Aorta (tissue), 5 donors: ENCODE measurements at regions not wholly inside any gene's neighbourhood (a gene's known extent, or its start where the extent isn't known, plus 50 kb on each side); places are given as distances from the start of the nearest gene placed in this dataset.

Experiments used
- ATAC-seq: fragments of 200-7000 bp; cut with Tn5 transposase; one replicate; pipeline ENCODE4 v1.9.1; 2022; ENCODE audit warnings: moderate library complexity; ENCODE audit not compliant: low FRiP score
- DNase-seq, 2 donors: peaks; one replicate each; pipeline ENCODE4 v3.0.0-alpha.2; 2020
- H3K27ac ChIP-seq, 2 donors: one replicate each; pipeline ENCODE4 v1.5.1; 2013; ENCODE audit warnings: low read length in 2 of 2, mild to moderate bottlenecking in 2 of 2, moderate library complexity in 2 of 2, control low read depth in 1 of 2, inconsistent platforms in 1 of 2, low read depth in 1 of 2
- H3K27me3 ChIP-seq, 2 donors: one replicate each; pipeline ENCODE4 v1.6.1; 2013; ENCODE audit warnings: control low read depth in 1 of 2, low read length in 1 of 2, mild to moderate bottlenecking in 1 of 2, moderate library complexity in 1 of 2; ENCODE audit not compliant: insufficient read depth in 2 of 2, control insufficient read depth in 1 of 2
- H3K36me3 ChIP-seq, 2 donors: one replicate each; pipeline ENCODE4 v1.6.1; 2013; ENCODE audit warnings: control low read depth in 1 of 2, low read length in 1 of 2, mild to moderate bottlenecking in 1 of 2; ENCODE audit not compliant: insufficient read depth in 2 of 2, control insufficient read depth in 1 of 2
- H3K4me1 ChIP-seq, 2 donors: one replicate each; pipeline ENCODE4 v1.6.1; 2013; ENCODE audit warnings: low read length in 2 of 2, control low read depth in 1 of 2, mild to moderate bottlenecking in 1 of 2, moderate library complexity in 1 of 2; ENCODE audit not compliant: insufficient read depth in 2 of 2, control insufficient read depth in 1 of 2
- H3K4me3 ChIP-seq, 2 donors: one replicate each; pipeline ENCODE4 v1.5.1; 2013; ENCODE audit warnings: low read length in 2 of 2, control low read depth in 1 of 2, mild to moderate bottlenecking in 1 of 2
- H3K9me3 ChIP-seq: one replicate; pipeline ENCODE4 v1.6.1; 2013; ENCODE audit warnings: mild to moderate bottlenecking, low read length; ENCODE audit not compliant: control insufficient read depth
- WGBS, 2 donors: extraction: QIAGEN DNeasy Blood & Tissue Kit; methylation state at CpG; one replicate each; pipeline ENCODE4 v1.1.7; 2013; 5-methylcytosine and 5-hydroxymethylcytosine counted together
- intact Hi-C, 2 donors: fragments of 100-400 bp; cut with DNase I; formaldehyde crosslinking; loops; one replicate each; pipeline versions ENCODE4 v1.14.2 to v1.15.0; 2022
- donor health status: healthy with polysubstance abuse.
- donor health status: Bipolar disorder and iron deficiency.
- donor health status: DM: no; HTN: no; CAD: no.
- donor health status: DM: no; HTN: no; CAD: no.
- donor health status: DM: yes; HTN: yes; CAD: no.

- DNase-seq: no peak
- Histone ChIP-seq H3K27me3 (no peaks in the 10 kb centered on the region), H3K27ac (no peak overlapping the region), H3K36me3 (no peaks in the 10 kb centered on the region), H3K4me1 (peaks cover 0 to 3% of the 10 kb centered on the region in 2 donors), H3K4me3 (no peak overlapping the region), H3K9me3 (no peaks in the 10 kb centered on the region)
- intact Hi-C loops: no loop called here
- no peak for ATAC-seq
Measured at GRCh38 chr1:47564570-47564969, 126.7 kb downstream of the FOXD2 start.

GRCh38 chr1:47565092-47565491, 127.2 kb downstream of the FOXD2 start:
- no peak overlapping the region for H3K4me3 ChIP-seq
- no peak for ATAC-seq
- no peak overlapping the region for H3K27ac ChIP-seq
- H3K36me3 ChIP-seq: no peaks in the 10 kb centered on the region
- intact Hi-C loops: loop anchor here in 1 of 2 donors (5.0 kb wide), 2 partner anchors 43 to 142 kb away; no protein-coding TSS in a partner anchor
- no peaks in the 10 kb centered on the region for H3K27me3 ChIP-seq
- no peak for DNase-seq
- H3K9me3 ChIP-seq: no peaks in the 10 kb centered on the region
- WGBS, 2 donors: 85 to 92% methylated on average over 2 of the region's 2 CpGs
- peaks cover 0 to 3% of the 10 kb centered on the region in 2 donors for H3K4me1 ChIP-seq

GRCh38 chr1:47565676-47566075, 127.8 kb downstream of the FOXD2 start:
- ATAC-seq (no peak), DNase-seq (no peak)
- Histone ChIP-seq H3K4me1 (peaks cover 0 to 3% of the 10 kb centered on the region in 2 donors), H3K4me3 (no peak overlapping the region), H3K27ac (no peak overlapping the region), H3K36me3 (no peaks in the 10 kb centered on the region), H3K27me3 (no peaks in the 10 kb centered on the region), H3K9me3 (no peaks in the 10 kb centered on the region)
- intact Hi-C loops: loop anchor here in 1 of 2 donors (5.0 kb wide), 2 partner anchors 43 to 142 kb away; no protein-coding TSS in a partner anchor
- WGBS, 2 donors: 85 to 87% methylated on average over 8 of the region's 8 CpGs

GRCh38 chr1:47568763-47569162, 130.9 kb downstream of the FOXD2 start:
- Histone ChIP-seq H3K4me1 (no peaks in the 10 kb centered on the region), H3K4me3 (no peak overlapping the region), H3K27ac (no peak overlapping the region), H3K9me3 (no peaks in the 10 kb centered on the region), H3K27me3 (no peaks in the 10 kb centered on the region), H3K36me3 (no peaks in the 10 kb centered on the region)
- intact Hi-C loops: loop anchor here in 1 of 2 donors (5.0 kb wide), 2 partner anchors 46 to 139 kb away; no protein-coding TSS in a partner anchor
- DNase-seq (no peak), ATAC-seq (no peak)
- WGBS, 2 donors: 64 to 68% methylated on average over 5 of the region's 5 CpGs

GRCh38 chr1:47569261-47569660, 131.4 kb downstream of the FOXD2 start:
- ATAC-seq (no peak), DNase-seq (no peak)
- Histone ChIP-seq H3K27ac (no peak overlapping the region), H3K36me3 (no peaks in the 10 kb centered on the region), H3K27me3 (no peaks in the 10 kb centered on the region), H3K4me3 (no peak overlapping the region), H3K4me1 (no peaks in the 10 kb centered on the region), H3K9me3 (no peaks in the 10 kb centered on the region)
- intact Hi-C loops: loop anchor here in 1 of 2 donors (5.0 kb wide), 2 partner anchors 47 to 138 kb away; no protein-coding TSS in a partner anchor
- 91 to 92% methylated on average over 5 of the region's 5 CpGs for WGBS, 2 donors

- intact Hi-C loops: loop anchor here (5.0 kb wide), 4 partner anchors 48 to 137 kb away; no protein-coding TSS in a partner anchor
- peak; percentile 80 to 82 for DNase-seq
- Histone ChIP-seq H3K9me3 (no peaks in the 10 kb centered on the region), H3K27me3 (no peaks in the 10 kb centered on the region), H3K4me1 (no peaks in the 10 kb centered on the region), H3K36me3 (no peaks in the 10 kb centered on the region), H3K4me3 (no peak overlapping the region), H3K27ac (no peak overlapping the region)
- ATAC-seq: peak; percentile 80
- WGBS, 2 donors: 16 to 19% methylated on average over 9 of the region's 9 CpGs
Measured at GRCh38 chr1:47569681-47570470, 132.0 kb downstream of the FOXD2 start.

GRCh38 chr1:47571161-47571560, 133.3 kb downstream of the FOXD2 start:
- Histone ChIP-seq H3K4me3 (no peak overlapping the region), H3K36me3 (no peaks in the 10 kb centered on the region), H3K9me3 (no peaks in the 10 kb centered on the region), H3K27ac (no peak overlapping the region), H3K4me1 (no peaks in the 10 kb centered on the region), H3K27me3 (no peaks in the 10 kb centered on the region)
- ATAC-seq (no peak), DNase-seq (no peak)
- intact Hi-C loops: loop anchor here in 1 of 2 donors (5.0 kb wide), 4 partner anchors 49 to 136 kb away; no protein-coding TSS in a partner anchor
- 95 to 99% methylated on average over 5 of the region's 5 CpGs for WGBS, 2 donors

- H3K4me3 ChIP-seq: no peak overlapping the region
- H3K27ac ChIP-seq: no peak overlapping the region
- no peaks in the 10 kb centered on the region for H3K4me1 ChIP-seq
- no peak for DNase-seq
- H3K36me3 ChIP-seq: no peaks in the 10 kb centered on the region
- intact Hi-C loops: loop anchor here in 1 of 2 donors (5.0 kb wide), 4 partner anchors 50 to 135 kb away; no protein-coding TSS in a partner anchor
- H3K27me3 ChIP-seq: no peaks in the 10 kb centered on the region
- no peak for ATAC-seq
- WGBS, 2 donors: 97 to 100% methylated on average over 2 of the region's 2 CpGs
- no peaks in the 10 kb centered on the region for H3K9me3 ChIP-seq
Measured at GRCh38 chr1:47571952-47572351, 134.1 kb downstream of the FOXD2 start.
